Transverse colon (tissue), 4 donors: ENCODE measurements at regions not wholly inside any gene's neighbourhood (a gene's known extent, or its start where the extent isn't known, plus 50 kb on each side); places are given as distances from the start of the nearest gene placed in this dataset.

Experiments used
- EP300 ChIP-seq: sonication (generic); formaldehyde crosslinking; IDR thresholded peaks from one replicate; pipeline ENCODE4 v1.6.1; 2017; ENCODE audit warnings: antibody characterized with exemption, low read depth
- POLR2A ChIP-seq: fragments of 450-650 bp; IDR thresholded peaks from one replicate; pipeline ENCODE4 v1.6.1; 2016; ENCODE audit warnings: antibody characterized with exemption, mild to moderate bottlenecking, moderate library complexity
- POLR2AphosphoS5 ChIP-seq, 3 donors: sonication (generic); formaldehyde crosslinking; IDR thresholded peaks; one replicate each; pipeline ENCODE4 v1.6.1; 2016; ENCODE audit warnings: antibody characterized with exemption in 3 of 3
- TF ChIP-seq, protein P1 (sequence below), 5 experiments: fragments of 200-600 bp in 3 of 5; fragments of 450-650 bp in 2 of 5; sonication (generic) in 3 of 5; IDR thresholded peaks; 1 replicate in 2 of 5; 2 replicates in 3 of 5; pipeline ENCODE4 v1.5.1; 2016 to 2017; ENCODE audit warnings: antibody characterized with exemption in 5 of 5, inconsistent platforms in 3 of 5, mild to moderate bottlenecking in 2 of 5, moderate library complexity in 1 of 5

DNA sequence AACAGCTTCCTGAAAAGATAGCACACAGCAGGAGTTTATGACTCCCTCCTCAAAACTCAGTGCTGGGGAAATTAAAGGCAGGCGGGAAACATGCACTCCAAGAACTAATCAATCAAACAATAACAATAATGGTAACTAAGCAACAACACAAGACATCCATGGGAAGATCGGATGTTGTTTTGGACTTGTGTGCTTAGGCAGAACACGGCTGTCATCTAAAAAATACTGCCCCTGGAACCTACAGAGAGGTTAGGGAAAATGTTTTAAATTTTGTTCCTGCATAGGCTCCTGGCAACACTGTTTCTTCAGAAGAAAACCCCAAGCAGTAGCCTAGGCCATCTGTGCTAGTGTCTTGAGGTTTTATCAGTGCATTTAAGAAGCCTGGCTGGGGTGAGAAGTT is 1378.2 kb downstream of the STIM2 start:
- no peak for TF ChIP-seq POLR2A
- TF ChIP-seq, protein P1, sequence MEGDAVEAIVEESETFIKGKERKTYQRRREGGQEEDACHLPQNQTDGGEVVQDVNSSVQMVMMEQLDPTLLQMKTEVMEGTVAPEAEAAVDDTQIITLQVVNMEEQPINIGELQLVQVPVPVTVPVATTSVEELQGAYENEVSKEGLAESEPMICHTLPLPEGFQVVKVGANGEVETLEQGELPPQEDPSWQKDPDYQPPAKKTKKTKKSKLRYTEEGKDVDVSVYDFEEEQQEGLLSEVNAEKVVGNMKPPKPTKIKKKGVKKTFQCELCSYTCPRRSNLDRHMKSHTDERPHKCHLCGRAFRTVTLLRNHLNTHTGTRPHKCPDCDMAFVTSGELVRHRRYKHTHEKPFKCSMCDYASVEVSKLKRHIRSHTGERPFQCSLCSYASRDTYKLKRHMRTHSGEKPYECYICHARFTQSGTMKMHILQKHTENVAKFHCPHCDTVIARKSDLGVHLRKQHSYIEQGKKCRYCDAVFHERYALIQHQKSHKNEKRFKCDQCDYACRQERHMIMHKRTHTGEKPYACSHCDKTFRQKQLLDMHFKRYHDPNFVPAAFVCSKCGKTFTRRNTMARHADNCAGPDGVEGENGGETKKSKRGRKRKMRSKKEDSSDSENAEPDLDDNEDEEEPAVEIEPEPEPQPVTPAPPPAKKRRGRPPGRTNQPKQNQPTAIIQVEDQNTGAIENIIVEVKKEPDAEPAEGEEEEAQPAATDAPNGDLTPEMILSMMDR (IDR thresholded peaks at IDR 0.05), result no peak
- TF ChIP-seq POLR2AphosphoS5 (IDR thresholded peaks at IDR 0.05), result no peak
- no peak for TF ChIP-seq EP300
